CD4-positive, alpha-beta T cell treated with Interleukin-10 for 1 hour (primary cell): ENCODE measurements at regions not wholly inside any gene's neighbourhood (a gene's known extent, or its start where the extent isn't known, plus 50 kb on each side); places are given as distances from the start of the nearest gene placed in this dataset.
"Not testable (repeated sequence)": the region's sequence is repeated elsewhere in the genome, so short reads cannot be mapped to it uniquely, and the experiment has no call there.

Source experiments
- DNase-seq: peaks from one replicate; pipeline ENCODE4 v3.0.0-alpha.2; 2020

DNA sequence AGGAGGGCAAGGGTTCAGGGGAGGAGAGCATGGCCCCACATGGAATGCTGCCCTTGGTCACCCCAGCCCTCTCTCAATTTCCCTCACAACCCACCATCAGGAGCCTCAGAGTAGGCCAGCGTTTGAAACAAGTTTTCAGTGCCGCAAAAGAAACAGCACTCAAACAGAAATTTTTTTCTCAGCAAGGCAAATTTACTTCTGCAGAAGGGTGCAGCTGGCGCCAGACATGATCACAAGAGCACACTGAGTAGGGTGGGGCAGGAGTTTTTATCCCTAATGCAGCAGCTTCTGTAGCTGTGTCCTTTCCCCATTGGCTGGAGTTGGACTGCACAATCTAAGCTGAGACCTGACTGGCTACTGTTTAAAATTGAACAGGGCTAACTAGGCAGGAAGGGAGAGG is 287.8 kb upstream of the CDYL start:
- DNase-seq: no peak

DNA sequence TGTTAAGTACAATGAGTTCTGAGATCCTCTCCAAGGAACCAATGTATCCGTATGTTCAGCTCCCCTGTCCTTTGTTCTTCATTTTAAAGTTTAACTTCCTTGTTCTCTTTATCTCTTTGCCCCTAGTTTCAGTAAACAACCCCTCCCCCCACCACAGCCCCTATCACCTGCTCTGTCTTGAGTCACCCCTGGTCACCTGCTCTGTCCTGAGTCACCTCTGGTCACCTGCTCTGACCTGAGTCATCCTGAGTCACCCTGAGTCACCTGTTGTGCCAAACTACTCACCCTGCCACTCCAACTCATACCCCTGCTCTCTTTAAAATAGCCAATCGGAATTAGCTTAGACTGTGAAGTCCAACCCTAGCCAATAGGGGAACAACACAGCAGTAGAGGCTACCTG is 288.7 kb upstream of the CDYL start:
- DNase-seq: no peak

DNA sequence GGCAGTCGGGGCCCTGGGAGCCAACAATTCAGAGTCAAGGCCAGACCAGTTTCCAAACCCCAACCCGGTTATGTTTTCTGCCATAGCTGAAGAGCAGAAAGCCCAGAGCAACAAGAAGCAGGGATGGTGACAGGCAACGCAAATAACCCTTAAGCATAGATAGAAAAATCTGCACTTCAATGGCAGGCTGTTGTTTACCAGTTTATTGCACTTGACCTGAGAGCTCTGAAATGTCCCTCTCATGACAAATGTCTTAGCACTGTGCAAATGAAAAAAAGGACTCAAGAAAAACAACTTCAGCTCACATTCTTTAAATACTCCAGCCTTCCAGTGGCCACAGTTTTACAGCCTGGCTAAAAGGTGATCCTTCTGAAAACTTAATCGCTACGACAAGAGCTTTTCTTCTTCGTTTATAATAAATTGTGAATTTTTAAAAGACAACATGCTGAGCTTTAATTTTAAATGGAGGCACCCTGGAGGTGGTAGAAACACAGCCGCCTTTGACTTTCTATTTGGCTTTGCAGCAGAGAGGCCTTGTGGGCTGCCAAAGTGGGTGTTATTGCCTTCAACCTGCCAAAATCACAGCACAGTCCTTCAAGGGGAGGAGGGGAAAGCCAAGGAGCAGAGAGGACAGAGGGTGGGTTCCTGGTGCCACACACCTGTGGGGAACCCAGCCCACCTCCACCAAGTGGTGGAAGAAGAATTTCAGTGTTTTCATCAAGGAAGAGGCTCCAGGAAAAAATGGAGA is 289.5 kb upstream of the CDYL start:
- DNase-seq: no peak

DNA sequence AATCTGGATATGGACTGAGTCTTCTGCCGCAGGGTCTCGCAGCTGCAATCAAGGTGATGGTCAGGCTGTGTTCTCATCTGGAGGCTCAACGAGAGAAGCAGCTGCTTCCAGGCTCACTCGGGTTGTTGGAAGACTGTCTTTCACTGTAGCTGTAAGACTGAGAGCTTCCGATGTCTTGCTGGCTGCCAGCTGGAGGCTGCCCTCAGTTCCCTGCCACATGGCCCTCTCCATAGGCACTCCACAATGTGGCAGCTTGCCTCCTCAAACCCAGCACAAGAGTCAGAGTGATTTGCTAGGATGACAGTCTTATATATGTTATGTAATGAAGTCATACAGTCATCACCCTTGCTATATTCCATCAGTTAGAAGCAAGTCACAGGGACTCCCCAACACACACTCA is 290.5 kb upstream of the CDYL start:
- no peak for DNase-seq

DNA sequence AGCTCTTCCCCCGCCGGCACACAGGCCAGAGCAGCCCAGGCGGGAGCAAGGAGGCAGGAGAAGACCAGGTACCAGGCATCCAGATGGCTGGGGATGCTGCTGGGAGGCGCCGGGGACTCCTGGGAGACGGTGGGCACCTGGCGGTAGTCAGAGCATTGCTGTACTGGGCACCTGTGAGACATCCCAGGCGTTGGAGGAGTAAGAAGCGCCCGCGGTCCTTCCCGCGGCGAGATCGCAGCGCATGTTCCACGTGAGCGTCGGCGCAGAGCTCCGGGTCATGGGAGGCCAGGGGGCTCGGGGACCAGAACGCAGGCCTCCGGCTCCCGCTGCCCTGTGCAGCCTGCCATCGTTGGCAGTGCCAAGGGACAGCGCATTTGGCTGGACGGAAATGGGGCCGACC is 293.7 kb upstream of the CDYL start:
- DNase-seq: no peak

DNA sequence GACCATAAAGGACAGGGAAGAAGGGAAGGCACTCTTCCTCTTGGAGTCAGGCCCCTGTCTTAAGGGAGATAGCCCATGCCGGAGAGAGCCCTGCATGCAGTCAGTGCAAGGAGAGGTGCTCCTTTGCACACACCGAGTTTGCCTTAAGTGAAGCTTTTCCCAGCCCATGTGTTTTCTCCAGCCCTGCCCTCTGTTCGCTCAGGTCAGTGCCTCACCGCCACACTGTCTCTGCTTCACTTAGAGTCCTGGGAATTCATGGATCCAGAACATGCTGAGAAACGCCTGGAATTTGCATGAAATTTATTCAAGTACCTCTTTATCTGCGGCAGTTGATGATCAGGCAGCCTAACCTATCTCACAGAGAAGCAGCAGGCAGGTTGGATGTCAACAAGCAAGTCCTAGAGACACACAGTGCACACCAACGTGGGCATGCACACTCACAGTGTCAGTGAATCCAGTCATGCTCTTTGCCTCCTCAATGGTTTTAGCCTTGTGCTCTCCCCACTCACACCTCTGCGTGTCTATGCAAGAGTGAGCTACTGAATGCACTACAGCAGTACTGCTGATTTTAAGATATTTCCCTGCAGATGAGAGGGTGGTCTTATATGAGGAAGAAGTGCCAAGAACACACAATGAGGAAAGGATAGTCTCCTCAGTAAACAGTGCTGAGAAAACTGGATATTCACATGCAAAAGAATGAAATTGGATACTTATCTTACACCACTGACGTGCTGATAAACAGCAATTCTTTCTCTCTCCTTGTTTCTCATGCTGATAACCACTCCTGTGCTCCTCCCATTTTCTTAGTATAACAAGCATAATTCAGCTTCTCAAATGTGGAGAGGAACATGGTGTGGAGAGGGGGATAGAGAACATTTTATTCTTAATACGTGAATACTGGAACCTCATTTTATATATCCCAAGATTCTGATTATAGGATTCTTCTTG is 295.1 kb upstream of the CDYL start:
- no peak for DNase-seq

DNA sequence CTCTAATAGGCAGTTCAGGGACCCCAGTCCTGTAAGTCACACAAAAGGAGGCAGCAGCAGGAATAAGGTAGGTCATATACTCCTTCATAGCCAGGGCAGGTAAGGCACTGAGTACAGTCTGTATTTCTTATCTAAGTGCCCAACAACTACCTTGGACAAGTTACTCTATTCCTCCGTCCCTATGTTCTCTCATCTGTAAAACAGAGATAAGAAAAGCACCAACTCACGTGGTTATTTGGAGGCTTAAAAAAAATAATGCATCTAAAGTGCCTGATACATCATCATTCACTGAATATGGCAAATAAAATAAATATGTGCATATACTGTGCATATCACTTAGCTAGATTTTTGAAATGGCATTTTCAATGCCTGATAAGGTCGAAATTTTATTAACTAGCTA is 298.1 kb upstream of the CDYL start:
- DNase-seq: no peak

DNA sequence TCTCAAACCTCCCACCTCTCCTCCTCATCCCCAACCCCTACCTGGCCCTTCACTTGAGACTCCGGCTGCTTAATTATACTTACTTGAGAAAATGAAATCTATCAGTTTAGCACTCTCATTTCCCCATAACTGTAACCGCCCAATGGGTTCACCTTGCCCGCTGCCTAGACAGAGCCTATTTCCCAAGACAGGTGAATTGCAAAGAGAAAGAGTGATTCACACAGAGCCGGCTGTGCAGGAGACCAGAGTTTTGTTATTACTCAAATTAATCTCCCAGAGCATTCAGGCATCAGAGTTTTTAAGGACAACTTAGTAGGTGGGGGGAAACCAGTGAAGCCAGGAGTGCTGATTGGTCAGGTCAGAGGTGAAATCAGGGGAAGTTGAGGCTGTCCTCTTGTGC is 301.4 kb upstream of the CDYL start:
- no peak for DNase-seq

DNA sequence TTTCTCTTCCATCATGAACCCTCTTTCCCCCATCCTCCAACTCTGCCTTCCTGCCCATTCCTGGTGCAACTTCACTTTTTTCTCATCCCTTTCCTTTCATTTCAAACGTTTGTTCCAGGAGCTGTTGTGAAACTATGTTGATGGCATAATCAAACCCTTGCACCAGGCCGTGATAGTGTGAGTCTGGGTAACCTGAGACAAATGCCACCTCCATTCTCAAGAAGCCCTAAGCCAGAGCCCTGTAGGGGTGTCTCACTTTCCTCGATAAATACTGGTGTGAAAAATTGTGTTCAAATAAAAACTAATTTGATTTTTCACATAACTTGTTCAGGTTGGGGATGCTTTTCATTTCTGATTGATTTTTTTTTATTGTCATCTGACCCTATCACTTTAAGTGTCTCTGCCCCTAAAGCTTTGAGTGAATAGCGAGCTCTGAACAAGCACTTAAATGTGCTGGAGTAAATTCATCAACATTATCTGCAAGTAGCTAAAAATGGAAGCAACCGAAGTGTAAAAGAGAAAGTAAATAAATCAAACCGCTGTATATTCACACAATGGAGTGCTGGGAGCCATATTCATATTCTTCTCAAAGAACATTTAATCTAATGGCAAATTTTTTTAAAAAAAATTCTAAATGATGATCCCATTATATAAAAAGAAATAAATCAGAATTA is 303.1 kb upstream of the CDYL start:
- DNase-seq: no peak

DNA sequence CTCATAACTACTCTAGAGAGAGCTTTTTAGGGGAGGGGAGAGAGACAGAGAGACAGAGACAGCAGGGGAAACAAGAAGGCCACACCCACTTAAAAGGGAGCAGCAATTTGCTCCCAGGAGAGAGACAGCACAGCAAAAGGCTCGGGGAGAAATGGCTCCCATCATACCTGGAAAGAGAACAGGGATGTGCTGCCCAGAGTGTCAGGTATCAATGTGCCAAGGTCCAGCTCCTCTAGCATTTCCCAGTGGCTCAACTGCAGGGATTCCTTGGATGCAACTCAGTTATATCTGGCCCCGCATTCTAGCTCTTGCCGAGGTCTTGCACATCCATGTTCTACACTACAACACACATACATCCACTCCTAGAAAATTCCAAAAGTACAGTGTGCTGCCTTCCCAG is 304.0 kb upstream of the CDYL start:
- no peak for DNase-seq

DNA sequence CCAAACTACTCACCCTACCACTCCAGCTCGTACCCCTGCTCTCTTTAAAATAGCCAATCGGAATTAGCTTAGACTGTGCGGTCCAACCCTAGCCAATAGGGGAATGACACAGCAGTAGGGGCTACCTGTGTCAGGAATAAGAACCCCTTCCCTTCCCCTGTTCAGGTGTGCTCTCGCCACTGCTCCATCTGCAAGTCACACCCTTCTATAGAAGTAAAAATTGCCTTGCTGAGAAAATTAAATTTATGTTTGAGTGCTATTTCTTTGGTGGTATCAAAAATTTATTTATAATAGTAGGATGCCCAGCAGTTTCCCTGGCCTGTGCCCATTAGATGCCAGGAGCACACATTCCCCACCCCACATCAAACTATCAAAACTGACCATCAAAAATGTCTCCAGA is 304.7 kb upstream of the CDYL start:
- not testable (repeated sequence) for DNase-seq

DNA sequence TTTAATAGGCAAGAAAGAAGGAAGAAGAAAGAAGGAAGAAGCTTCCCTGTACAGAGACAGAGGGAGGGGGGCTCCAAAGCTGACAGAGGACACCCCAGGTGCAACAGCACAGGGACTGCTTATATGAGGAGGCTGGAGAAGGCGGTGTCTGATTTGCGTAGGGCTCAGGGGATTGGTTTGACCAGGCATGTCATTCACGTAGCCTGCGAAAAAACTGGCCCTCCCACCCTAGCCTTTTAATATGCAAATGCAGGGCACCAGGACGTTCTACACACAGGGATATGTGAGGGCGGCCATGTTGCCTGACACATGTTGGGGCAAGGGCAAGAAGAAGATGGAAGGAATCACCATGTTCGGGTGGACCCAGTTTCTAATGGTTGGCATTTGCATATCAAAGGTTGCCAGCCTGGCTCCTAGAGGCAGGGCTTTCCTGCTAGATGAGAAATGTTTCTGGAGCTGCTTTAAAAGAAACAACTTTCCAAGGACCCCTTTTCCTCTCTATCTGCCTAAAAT is 305.4 kb upstream of the CDYL start:
- no peak for DNase-seq

DNA sequence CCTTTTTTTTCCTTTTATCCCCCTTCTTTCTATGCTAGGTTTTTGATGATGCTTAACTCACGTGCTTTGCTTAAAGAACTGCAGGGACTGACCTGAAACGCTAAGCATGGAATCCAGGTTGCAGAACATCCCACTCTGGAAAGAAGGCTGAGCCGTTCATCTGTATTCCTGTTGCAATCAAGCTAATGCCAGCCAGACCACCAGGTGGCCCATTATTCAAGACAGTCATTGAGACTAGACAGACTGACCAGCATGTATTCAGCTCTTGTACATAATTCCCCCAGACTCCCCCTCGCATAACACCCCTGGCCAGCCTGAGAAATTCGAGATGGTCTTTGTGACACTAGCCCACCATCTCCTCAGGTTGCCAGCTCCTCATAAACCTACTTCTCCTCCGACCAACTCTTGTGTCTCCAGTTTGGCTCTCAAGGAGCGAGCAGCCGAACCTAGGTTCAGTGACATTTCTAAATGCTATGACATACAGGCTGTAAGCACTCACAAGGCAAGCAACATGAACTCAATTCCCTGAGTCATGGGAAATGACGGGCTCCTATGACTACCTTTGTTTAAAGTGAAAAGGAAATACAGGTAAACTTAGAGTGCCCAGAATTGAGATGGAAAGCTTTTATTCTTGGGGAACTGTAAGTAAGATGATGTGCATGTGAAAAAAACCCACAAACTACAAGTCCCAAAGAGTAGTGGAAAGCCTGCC is 309.3 kb upstream of the CDYL start:
- DNase-seq: no peak

DNA sequence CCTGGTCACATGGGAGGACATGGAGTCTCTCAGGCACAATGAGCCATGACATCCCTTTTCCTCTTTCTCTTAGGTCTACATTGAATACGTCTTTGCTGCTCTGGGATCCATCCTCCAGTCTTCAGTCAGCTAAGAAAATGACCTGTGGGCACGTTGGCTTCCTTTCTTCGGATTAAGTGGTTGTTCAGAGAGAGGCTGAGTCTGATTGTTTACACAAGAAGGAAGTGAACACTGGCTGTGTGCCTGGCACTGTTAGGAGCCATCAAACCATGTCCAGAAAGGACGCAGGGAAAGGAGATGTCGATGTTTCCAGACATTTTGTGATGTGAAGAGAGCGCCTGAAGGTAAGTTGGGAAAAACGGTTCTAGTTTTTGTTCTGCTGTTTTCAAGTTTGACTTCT is 309.9 kb upstream of the CDYL start:
- no peak for DNase-seq

DNA sequence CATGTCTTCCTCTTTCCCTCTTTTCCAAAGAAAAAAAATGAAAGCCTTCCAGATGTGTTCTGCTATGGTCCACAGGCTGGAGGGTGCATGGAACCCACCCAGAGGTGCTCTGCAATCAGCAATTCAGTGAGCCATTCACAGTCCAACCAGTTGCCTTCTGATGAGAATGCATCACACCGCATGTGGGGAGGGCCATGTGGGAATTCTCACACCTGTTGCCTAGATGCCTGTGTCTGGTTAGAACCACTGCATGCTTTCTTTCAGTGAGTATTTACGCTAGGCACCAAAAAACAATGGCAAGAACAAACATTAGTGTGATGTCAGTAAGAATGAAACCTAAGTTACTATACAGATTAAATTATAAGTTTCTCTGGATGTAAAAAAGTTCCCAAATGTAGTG is 311.6 kb upstream of the CDYL start:
- no peak for DNase-seq

DNA sequence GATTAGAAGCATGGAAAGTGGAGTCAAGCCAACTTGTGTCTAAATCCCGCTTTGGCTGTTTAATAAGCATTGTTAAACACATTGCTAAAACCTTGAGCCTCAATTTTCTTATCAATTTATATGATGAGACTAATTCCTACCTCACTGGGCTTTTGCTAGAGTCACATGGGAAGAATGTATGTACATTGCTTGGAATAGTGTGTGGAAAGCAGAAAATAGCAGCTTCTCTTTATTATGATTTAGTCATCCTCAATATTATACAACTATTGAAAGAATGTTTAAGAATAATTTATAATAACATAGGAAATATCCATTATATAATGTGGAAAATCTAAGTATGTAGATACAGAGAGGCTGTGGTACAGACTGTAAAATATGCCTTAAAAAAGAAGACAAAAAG is 313.0 kb upstream of the CDYL start:
- DNase-seq: no peak

DNA sequence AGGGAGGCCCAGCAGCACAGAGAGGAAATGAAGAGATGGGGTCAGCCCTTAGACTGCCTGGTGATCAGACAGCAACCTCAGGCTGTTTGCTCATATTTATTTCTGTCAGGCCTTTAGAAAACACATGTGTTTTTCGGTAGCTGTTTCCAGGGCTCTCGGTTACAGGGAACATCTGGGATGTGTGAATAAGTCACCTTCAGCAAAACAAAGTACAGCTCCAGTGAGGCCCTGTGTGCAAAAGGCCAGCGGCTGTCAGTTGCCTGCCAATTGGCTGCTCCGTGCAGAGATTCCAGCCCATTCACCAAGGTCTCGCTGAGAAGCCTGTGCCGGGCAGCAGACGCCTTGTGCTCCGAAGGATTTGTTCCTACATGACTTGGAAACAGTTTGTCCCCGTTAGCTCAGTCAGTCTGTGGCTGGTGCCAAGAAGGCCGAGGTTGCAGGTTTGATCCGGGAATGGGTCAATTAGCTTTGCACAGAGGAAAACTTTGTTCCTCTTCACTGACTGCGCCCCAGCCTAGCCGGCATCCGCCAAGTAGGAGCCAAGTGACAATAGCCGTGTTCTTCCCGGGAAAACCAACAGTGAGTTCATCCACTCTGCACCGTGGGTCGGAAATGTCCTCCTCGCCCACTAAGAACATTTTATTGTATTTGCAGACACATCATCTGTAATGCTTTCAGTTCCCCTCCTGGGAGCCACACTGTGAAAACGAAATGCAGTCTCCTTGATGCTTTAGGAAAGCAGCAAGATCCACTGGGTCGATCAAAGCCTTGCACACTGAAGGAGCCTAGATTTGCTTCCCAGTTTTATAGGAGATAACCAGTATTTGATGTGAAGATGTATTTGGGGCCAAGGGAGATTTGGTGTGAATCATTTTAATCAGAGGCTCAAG is 315.4 kb upstream of the CDYL start:
- DNase-seq: no peak

DNA sequence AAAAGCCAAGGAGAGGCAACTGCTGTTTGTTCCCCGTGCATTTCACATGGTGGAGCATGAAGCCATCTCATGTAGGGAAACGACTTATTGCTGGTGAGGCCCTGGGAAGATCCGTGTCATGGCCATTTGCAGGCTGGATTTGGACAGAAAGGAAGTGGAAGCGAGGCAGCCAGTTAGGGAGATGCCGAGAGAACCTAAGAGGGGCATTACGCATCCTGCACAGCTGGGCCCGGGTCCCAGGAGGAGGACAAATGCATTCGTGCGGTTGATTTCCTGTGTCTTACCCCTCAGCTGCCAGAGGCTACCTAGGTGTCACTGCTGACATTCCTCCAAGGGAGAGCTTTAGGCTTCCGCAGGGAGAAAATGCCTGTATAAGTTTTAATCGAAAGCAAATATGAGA is 316.2 kb upstream of the CDYL start:
- DNase-seq: no peak

DNA sequence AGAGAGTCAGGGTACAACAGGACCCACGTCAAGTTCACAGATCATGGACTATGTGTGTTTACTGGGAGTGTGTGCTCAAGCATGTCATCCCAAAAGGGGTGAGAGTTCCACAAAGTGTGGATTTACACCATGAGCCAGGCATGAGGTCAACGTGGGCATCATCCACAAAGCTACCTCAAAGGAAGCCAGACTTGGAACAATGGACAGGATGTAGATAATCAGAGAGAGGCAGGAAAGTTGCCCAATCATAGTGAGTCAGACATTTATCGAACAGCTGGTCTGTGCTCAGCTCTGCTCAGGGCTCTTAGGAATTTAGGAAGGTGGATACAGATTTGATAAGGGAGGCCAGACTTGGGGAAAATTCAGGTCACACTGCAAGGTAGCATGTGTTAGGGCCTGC is 317.2 kb upstream of the CDYL start:
- DNase-seq: no peak

DNA sequence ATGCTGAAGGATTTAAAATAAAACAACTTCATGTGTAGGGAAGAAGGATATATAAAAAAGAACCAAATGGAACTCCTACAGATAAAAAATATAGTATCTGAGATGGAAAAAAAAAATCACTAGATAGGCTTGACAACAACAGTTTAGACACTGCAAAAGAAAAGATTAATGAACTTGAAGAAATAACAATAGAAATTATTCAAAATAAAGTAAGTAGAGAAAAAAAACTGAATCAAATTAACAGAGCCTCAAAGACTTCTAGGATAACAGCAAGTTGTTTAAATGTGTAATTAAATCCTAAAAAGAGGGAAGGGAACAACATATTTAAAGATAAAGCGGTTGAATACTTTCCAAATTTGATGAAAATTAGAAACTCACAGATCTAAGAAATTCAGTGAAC is 316.3 kb upstream of the ECI2 start:
- DNase-seq: no peak

DNA sequence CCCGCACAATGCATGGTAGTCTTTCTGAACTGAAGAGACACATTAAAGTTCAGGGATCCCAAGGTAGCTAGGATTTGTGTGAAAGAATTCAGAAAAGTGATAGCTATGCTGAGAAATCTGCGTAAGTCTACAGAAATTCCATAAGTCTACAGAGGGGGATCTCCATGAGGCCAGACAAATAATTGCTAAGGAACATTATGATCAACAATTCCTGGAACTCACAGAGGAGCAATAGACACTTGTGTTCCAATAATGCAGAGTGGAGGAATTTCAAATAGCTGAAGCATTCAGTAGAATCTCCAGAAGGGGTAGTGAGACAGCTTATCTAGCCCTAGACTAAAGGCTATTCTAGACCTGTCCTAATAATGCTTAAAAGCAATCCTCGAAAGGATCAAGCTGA is 315.7 kb upstream of the ECI2 start:
- no peak for DNase-seq

DNA sequence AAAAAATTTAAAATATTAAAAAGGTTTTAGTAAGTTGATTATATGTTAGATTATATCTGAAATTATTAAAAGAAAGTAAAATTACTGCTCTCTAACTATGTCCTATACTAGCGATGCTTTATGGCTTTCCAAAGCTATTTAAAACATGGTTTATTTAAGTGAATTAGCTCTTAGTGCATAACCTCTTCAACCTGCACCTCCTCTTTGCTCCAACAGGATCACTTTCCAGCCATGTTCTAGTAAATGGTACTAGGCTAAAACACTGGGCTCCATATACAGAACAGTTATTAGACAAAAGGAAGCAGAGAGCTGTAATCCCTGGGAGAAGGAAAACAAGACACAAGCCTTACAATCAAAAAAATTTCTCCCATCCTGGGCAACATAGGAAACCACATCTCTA is 314.9 kb upstream of the ECI2 start:
- no peak for DNase-seq
